ENCODE measurements at regions not wholly inside any gene's neighbourhood (a gene's known extent, or its start where the extent isn't known, plus 50 kb on each side); places are given as distances from the start of the nearest gene placed in this dataset.

DNA sequence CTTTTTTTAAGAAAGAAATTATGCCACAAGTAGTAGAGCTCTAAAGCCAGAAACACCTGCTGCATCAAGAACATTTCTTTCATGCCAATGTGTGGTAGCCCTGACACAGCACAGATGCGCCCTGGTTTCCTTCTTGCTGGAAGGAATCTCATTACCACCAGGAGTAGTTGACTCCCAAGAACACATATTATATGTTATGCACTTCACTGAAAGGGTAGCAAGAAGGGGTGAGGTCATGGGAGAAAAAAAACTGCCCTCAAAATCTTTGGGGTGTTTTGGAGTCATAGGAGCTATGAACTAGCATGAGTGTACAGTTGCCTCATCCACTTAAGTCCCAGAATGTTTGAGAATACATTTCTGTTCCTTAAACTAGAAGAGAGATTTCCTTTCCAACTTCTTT is 185.8 kb upstream of the C1QTNF7 start:
- H3K4me3 Mint-ChIP-seq = no peak overlapping the region
- no peaks in the 10 kb centered on the region for H3K36me3 Mint-ChIP-seq
- DNase-seq (no peak), ATAC-seq (no peak)
- TF ChIP-seq, protein P1, sequence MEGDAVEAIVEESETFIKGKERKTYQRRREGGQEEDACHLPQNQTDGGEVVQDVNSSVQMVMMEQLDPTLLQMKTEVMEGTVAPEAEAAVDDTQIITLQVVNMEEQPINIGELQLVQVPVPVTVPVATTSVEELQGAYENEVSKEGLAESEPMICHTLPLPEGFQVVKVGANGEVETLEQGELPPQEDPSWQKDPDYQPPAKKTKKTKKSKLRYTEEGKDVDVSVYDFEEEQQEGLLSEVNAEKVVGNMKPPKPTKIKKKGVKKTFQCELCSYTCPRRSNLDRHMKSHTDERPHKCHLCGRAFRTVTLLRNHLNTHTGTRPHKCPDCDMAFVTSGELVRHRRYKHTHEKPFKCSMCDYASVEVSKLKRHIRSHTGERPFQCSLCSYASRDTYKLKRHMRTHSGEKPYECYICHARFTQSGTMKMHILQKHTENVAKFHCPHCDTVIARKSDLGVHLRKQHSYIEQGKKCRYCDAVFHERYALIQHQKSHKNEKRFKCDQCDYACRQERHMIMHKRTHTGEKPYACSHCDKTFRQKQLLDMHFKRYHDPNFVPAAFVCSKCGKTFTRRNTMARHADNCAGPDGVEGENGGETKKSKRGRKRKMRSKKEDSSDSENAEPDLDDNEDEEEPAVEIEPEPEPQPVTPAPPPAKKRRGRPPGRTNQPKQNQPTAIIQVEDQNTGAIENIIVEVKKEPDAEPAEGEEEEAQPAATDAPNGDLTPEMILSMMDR (IDR thresholded peaks at IDR 0.05) = no peak
- Histone ChIP-seq H3K4me3 (ENCODE audit: low read length) (no peak overlapping the region), H3K27me3 (ENCODE audit: control insufficient read depth, insufficient read depth, low read length) (no peaks in the 10 kb centered on the region), H3K4me1 (ENCODE audit: control insufficient read depth, insufficient read depth, low read length) (no peaks in the 10 kb centered on the region), H3K27ac (ENCODE audit: low read length) (no peak overlapping the region), H3K36me3 (ENCODE audit: control insufficient read depth, insufficient read depth, low read length) (no peaks in the 10 kb centered on the region), H3K9me3 (ENCODE audit: control insufficient read depth, insufficient read depth, low read length) (no peaks in the 10 kb centered on the region)
- WGBS (ENCODE audit: insufficient coverage) = no CpG with 5 or more reads among the region's 1 CpG
- intact Hi-C loops (cut with micrococcal nuclease) = no loop called here
- H3K4me1 Mint-ChIP-seq = no peaks in the 10 kb centered on the region
- peaks cover 0 to 5% of the 10 kb centered on the region in 2 donors for H3K27me3 Mint-ChIP-seq (ENCODE audit: low read depth in 2 of 2)
- no peaks in the 10 kb centered on the region for H3K9me3 Mint-ChIP-seq
- no peak overlapping the region for H3K27ac Mint-ChIP-seq

DNA sequence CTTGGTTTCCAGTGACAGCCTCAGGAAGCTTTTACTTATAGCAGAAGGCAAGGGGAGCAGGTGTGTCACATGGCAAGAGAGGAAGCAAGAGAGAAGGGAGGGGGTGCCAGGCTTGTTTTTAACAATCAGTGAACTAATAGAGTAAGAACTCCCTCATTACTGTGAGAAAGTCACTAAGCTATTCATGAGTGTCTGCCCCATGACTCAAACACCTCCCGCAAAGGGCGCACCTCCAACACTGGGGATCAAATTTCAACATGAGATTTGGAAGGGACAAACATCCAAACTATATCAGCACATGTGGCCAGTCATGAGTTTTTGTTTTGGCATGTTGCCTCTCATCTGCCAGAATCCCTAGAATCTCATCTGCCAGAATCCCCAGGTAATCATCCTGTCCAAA is 183.5 kb upstream of the C1QTNF7 start:
- H3K9me3 ChIP-seq (ENCODE audit: control insufficient read depth, insufficient read depth, low read length) = no peaks in the 10 kb centered on the region
- peaks cover 0 to 8% of the 10 kb centered on the region in 2 donors for H3K27me3 Mint-ChIP-seq (ENCODE audit: low read depth in 2 of 2)
- no peaks in the 10 kb centered on the region for H3K4me1 Mint-ChIP-seq
- ATAC-seq = no peak
- no peaks in the 10 kb centered on the region for H3K9me3 Mint-ChIP-seq
- WGBS (ENCODE audit: insufficient coverage) = 96% methylated on average over 2 of the region's 2 CpGs
- H3K27ac Mint-ChIP-seq = no peak overlapping the region
- H3K27ac ChIP-seq (ENCODE audit: low read length) = no peak overlapping the region
- H3K4me3 Mint-ChIP-seq = no peak overlapping the region
- no peaks in the 10 kb centered on the region for H3K36me3 Mint-ChIP-seq
- TF ChIP-seq, protein P1 (IDR thresholded peaks at IDR 0.05) = no peak
- intact Hi-C loops (cut with micrococcal nuclease) = no loop called here
- no peaks in the 10 kb centered on the region for H3K36me3 ChIP-seq (ENCODE audit: control insufficient read depth, insufficient read depth, low read length)
- no peaks in the 10 kb centered on the region for H3K4me1 ChIP-seq (ENCODE audit: control insufficient read depth, insufficient read depth, low read length)
- H3K27me3 ChIP-seq (ENCODE audit: control insufficient read depth, insufficient read depth, low read length) = no peaks in the 10 kb centered on the region
- no peak for DNase-seq
- no peak overlapping the region for H3K4me3 ChIP-seq (ENCODE audit: low read length)

DNA sequence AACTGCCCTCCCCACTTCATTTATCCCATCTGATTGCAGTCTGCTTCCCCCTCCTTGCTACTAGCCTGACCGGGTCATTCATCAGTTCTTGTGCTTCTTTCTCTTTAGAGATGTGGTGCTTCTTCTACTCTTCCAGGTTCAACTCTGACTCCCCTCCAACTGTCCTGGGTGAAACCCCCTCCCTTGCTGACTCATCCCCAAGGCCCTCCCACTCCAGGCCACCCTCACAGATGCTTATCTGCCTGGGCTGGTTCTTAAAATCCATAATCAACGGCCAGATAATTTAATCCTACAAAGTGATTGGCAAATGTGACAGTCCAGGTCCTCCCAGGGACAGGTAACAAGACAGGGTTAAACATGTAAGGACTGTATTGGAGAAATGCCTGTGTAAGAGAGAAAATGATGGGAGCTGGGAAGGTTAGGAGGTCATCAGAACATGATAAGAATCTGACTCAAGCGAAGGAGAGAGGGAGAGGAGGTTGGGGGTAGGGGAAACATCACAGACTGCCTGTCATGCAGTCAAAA is 182.8 kb upstream of the C1QTNF7 start:
- intact Hi-C loops (cut with micrococcal nuclease) = no loop called here
- H3K4me3 Mint-ChIP-seq = no peak overlapping the region
- ATAC-seq (no peak), DNase-seq (no peak)
- H3K36me3 ChIP-seq (ENCODE audit: control insufficient read depth, insufficient read depth, low read length) = no peaks in the 10 kb centered on the region
- H3K4me1 ChIP-seq (ENCODE audit: control insufficient read depth, insufficient read depth, low read length) = no peaks in the 10 kb centered on the region
- no peaks in the 10 kb centered on the region for H3K9me3 Mint-ChIP-seq
- no peaks in the 10 kb centered on the region for H3K9me3 ChIP-seq (ENCODE audit: control insufficient read depth, insufficient read depth, low read length)
- WGBS (ENCODE audit: insufficient coverage) = 66% methylated on average over 3 of the region's 3 CpGs
- H3K27ac Mint-ChIP-seq = no peak overlapping the region
- H3K27me3 ChIP-seq (ENCODE audit: control insufficient read depth, insufficient read depth, low read length) = no peaks in the 10 kb centered on the region
- no peaks in the 10 kb centered on the region for H3K4me1 Mint-ChIP-seq
- TF ChIP-seq, protein P1 (IDR thresholded peaks at IDR 0.05) = no peak
- peaks cover 0 to 8% of the 10 kb centered on the region in 2 donors for H3K27me3 Mint-ChIP-seq (ENCODE audit: low read depth in 2 of 2)
- no peak overlapping the region for H3K4me3 ChIP-seq (ENCODE audit: low read length)
- no peaks in the 10 kb centered on the region for H3K36me3 Mint-ChIP-seq
- no peak overlapping the region for H3K27ac ChIP-seq (ENCODE audit: low read length)

DNA sequence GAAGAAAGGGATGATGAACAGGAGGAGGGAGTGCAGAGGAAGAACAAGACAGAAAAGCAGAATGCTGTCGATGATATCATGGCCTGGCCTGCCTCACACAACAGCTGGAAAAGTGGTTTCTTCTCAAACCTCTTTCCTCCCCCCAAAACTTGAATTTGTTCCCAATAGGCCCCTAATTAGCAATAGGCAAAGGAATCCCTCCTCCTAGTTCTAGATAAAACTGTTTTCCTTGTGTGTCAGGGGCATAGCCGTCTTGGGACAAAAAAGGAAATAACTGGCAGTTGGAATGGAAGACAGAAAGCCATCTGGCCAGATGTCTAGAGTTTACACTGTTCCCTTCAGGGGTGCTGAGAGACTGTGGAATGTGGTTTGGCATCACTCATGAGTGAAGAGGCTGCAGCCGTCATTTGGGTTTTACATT is 177.8 kb upstream of the C1QTNF7 start:
- no peak for DNase-seq
- Mint-ChIP-seq H3K27ac (no peak overlapping the region), H3K27me3 (ENCODE audit: low read depth in 2 of 2) (peaks cover 0 to 8% of the 10 kb centered on the region in 2 donors), H3K9me3 (no peaks in the 10 kb centered on the region), H3K4me3 (no peak overlapping the region), H3K4me1 (no peaks in the 10 kb centered on the region), H3K36me3 (no peaks in the 10 kb centered on the region)
- Histone ChIP-seq H3K4me3 (ENCODE audit: low read length) (no peak overlapping the region), H3K27me3 (ENCODE audit: control insufficient read depth, insufficient read depth, low read length) (no peaks in the 10 kb centered on the region), H3K27ac (ENCODE audit: low read length) (no peak overlapping the region), H3K9me3 (ENCODE audit: control insufficient read depth, insufficient read depth, low read length) (no peaks in the 10 kb centered on the region), H3K4me1 (ENCODE audit: control insufficient read depth, insufficient read depth, low read length) (no peaks in the 10 kb centered on the region), H3K36me3 (ENCODE audit: control insufficient read depth, insufficient read depth, low read length) (no peaks in the 10 kb centered on the region)
- no peak for ATAC-seq
- 87% methylated on average over 2 of the region's 3 CpGs for WGBS (ENCODE audit: insufficient coverage)
- TF ChIP-seq, protein P1 (IDR thresholded peaks at IDR 0.05) = no peak
- intact Hi-C loops (cut with micrococcal nuclease) = no loop called here

All from natural killer cell (primary cell).